Cerebellar nuclear complex (tissue), 1 donor: ENCODE measurements at regions not wholly inside any gene's neighbourhood (a gene's known extent, or its start where the extent isn't known, plus 50 kb on each side); places are given as distances from the start of the nearest gene placed in this dataset.

Experiments
- DNase-seq, 2 experiments: peaks; one replicate each; lab custom pipeline; 2025; lab: John Stamatoyannopoulos, UW

DNA sequence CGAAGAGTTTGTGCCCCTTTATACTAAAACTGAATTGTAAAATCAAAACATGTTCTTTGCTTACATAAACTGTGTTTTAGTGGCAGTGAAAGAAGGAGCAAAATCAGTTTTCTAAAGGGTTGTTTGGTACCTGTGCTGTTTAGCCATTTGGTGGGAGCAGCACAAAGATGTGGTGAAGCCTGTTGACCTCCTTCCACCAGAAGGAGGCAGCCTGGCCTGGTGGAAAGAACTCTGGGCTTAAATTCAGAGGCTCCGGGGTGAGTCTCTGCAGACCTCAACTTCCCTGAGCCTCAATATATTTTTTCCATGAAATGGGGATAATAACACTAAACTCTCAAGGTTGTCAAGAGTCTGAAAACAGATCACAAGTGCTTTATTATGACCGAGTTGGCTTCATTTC lies 502.5 kb downstream of the VRK1 start:
- no peak for DNase-seq

DNA sequence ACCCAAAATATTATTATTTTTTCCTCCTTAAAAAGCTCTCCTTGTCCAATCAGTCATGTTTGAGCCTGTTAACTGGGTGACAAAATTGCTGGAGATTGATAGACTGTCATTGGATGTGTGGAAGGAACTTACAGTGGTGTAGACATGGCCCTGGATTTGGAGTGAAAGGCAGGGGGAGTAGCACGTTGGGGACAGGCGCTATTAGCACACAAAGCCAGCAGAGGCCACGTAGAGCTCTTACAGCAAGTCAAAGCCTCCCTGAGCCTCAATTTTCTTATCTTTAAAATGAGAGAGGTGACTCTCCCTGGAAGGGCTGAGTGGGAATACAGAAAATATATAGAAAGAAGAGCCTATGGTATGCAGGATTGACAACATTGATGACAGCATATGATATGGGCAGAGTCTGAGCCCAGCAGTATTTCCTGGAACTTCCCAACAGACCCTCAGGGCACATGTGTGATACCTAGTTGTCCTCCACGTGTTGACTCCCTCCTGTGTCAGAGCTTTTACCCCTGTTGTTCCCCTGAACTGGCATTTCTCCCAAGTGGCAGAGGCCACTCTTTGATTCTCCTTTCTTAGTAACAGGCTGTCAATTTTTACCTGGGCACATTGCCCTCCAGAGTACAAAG lies 504.9 kb downstream of the VRK1 start:
- DNase-seq, result no peak

- DNase-seq, result no peak
Measured at GRCh38 chr14:97306133-97306759, 509.1 kb downstream of the VRK1 start.

- DNase-seq, result no peak
Measured at GRCh38 chr14:97306760-97307246, 509.6 kb downstream of the VRK1 start.

GRCh38 chr14:97311411-97311810 lies 514.2 kb downstream of the VRK1 start:
- DNase-seq, result no peak

DNA sequence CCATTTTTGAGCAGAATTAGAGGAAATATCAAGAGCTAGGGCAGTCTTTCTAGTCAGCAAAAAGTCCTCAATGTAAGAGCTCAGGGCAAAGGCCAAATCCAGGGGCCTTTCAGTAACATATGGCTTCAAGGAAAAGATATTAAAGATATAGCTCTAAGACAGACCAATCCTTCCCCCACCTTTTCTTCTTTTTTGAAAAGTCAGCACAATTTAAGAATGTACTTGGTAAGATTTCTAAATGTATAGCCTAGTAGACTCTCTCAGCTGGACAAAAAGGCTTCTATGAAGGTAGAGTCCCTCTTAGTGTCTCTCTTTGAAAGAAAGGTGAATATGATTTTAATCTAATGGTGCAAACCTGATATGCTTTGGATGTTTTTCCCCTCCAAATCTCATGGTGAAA lies 515.7 kb downstream of the VRK1 start:
- no peak for DNase-seq

DNA sequence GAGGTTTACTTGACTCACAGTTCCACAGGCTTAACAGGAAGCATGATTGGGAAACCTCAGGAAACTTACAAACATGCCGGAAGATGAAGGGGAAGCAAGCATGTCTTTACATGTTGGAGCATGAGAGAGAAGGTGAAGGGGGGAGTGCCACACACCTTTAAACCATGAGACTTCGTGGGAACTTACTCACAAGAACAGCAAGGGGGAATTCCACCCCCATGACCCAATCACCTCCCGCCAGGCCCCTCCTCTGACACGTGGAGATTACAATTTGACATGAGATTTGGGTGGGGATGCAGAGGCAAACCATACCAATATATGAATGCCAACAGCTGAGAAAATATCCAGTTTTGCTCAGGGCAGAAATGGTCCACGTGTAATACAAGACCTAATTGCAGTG lies 518.6 kb downstream of the VRK1 start:
- DNase-seq, result no peak

GRCh38 chr14:97318380-97318779 lies 521.2 kb downstream of the VRK1 start:
- DNase-seq, result no peak

DNA sequence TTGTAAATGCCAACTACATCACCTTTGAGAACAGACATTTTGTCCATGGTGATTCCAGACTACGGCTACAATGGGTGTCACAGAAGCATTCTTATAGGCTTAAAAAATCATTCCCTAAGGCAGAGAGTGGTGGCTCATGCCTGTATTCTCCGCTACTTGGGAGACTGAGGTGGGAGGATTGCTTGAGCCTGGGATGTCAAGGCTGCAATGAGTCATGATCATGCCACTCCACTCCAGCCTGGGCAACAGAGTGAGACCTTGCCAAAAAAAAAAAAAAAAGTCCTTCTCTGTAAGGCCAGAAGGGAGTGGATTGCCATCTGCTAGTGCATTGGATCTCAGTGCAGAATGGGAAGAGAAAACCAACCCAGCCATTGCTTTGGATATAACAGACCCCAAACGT lies 522.5 kb downstream of the VRK1 start:
- DNase-seq, result no peak

DNA sequence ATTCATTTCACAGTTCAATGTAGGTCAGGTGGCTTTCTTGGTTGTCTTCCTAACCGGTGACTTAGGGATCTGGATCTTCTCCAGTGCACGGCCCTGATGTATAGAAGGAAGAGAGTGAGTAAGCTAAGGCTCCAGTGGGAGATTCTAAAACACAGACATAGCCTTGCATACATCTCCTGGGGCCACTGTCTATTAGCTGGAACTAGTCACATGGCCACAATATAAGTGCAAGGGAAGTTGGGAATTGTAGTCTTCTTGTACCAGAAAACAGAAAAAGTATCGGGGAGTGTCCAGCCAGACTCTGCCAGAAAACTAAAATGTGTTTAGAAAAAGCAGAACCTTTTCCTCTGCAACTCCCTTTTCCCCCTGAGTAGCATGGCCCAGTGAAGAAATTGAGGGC lies 531.6 kb downstream of the VRK1 start:
- no peak for DNase-seq

GRCh38 chr14:97329701-97330100 lies 532.5 kb downstream of the VRK1 start:
- no peak for DNase-seq

DNA sequence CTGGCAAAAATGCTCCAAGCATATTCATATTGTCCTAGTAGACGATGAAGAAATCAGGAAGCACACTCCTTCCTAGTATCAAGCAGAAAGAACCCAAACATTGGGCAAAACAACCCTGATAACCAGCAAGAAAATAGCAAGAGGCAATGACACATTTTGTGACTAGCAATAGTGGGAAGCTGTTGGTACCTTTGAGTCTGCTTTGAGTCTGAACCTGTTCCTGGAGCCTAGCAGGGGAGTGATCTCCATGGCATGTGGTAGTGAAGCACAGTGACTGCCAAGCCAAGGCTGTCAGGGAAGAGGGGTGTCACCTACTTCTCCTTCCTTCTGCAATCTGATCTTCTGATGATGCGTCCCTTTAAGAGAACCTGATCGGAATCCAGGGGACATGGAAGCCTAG lies 533.9 kb downstream of the VRK1 start:
- DNase-seq, result no peak

DNA sequence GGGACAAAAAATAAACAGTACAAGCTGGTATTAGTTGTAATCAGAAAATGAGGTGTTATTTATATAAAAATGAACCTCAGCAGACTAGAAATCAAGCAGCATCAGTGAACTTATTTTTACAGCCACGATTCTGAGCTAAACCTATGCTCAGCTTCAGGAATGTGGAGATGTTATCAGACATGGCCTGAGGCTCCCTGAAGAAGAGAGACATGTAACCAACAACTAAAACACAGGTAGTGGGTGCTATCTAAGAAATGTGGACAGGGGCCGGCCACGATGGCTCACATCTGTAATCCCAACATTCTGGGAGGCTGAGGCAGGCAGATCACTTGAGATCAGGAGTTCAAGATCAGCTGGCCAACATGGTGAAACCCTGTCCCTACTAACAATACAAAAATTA lies 534.3 kb downstream of the VRK1 start:
- DNase-seq, result no peak

DNA sequence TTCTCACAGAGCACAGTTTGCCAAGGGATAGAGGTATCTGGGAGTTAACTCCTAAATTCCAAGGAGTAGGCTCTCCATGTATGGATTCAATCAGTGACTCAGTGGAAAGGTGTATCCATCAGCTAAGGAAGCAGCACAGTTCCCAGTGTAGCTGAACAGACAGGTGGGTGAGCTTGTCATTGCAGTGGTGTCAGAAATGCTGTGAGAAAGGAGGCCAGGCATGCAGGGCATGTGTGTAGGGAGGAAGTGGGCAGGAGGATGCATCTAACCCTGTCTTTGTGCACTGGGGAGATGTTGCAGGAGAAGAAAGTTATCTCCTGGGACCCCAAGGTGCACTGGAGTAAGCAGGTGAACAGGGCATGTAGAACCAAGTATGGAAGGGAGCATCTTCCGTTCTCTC lies 539.0 kb downstream of the VRK1 start:
- no peak for DNase-seq

- no peak for DNase-seq
Measured at GRCh38 chr14:97336816-97337215, 539.6 kb downstream of the VRK1 start.

DNA sequence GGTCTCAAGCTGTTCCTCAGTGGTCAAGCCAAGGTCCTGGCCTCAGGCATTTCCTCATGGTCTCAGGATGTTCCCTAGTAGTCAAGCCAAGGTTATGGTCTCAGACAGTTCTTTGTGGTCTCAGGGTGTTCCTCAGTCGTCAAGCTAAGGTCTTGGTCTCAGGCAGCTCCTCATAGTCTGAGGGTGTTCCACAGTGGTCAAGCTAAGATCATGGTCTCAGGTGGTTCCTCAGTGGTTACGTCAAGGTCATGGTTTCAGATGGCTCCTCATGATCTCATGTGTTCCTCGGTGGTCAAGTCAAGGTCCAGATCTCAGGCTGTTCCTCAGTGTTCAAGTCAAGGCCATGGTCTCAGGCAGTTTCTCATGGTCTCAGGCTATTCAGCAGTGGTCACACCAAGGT lies 540.1 kb downstream of the VRK1 start:
- DNase-seq, result no peak

DNA sequence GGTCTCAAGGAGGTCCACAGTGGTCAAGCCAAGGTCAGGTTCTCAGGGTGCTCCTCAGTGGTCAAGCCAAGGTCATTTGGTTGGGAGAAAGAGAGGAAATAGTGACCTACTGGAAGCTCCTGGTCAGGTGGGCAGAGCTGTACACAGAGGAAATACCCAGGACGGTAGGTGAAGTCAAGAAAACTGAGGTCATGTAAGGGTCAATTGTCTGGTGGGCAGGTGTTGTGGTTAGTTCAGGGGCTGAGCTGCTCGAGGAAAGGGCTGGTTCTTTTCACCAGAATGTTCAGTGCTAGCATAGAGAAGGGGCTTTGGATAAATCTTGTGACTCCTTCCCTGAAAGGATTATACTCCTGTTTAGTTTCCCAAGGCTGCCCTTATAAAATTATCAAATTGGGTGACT lies 540.5 kb downstream of the VRK1 start:
- DNase-seq, result no peak

- no peak for DNase-seq
Measured at GRCh38 chr14:97344666-97345065, 547.5 kb downstream of the VRK1 start.

GRCh38 chr14:97346675-97347074 lies 549.5 kb downstream of the VRK1 start:
- DNase-seq, result no peak

DNA sequence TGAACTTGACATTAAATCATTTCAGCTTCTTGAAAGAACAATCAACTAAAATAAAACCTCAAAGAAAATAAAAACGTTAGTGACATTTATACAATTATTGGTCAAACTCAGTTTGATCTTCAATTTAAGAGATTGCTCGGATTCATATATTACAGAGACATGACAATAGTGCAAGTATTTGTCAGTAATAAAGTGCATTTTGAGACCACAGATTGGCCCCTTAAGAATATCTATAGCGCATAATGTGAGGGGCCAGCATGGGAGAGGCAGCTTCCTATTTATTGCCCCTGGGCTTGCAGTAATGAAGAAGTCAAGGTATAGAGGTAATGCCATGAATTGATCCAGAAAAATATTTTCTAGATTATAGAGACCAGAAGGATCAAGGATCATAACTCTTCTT lies 552.3 kb downstream of the VRK1 start:
- DNase-seq, result no peak

- DNase-seq, result no peak
Measured at GRCh38 chr14:97349946-97350345, 552.8 kb downstream of the VRK1 start.

DNA sequence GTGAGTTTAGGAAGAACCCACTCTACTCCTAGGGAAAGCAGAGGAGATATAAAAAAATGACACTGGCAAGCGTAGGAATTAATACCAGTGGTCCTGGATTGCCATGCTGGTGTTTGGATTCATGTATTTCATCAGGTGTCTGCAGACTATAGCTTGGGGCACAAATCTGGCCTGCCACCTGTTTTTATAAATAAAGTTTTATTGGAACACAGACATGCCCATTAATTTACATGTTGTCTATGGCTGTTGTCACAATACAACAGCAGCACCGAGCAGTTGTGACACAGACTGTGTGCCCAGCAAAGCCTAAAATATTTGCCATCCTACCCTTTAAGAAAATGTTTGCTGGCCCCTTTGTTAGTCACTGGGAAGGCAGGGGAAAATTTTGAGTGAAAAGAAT lies 553.2 kb downstream of the VRK1 start:
- no peak for DNase-seq

GRCh38 chr14:97350894-97351731 lies 553.9 kb downstream of the VRK1 start:
- DNase-seq, result no peak
